ENCODE measurements at regions not wholly inside any gene's neighbourhood (a gene's known extent, or its start where the extent isn't known, plus 50 kb on each side); places are given as distances from the start of the nearest gene placed in this dataset.

DNA sequence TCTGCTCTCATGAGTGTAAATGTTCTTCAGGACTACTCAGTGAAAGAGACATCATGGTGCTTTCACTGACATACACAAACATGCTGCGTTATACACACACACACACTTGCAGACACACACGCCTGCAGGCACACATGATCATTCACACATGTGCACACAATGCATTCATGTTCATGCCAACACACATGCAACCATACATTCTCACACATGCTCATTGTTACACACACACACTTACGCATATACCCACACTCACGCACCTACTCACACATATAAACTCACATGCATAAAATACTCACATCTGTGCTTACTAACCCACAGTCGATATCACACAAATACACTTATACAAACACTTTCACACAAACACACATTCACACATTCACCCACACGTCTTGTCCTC lies 241.6 kb downstream of the LMX1A start:
- TF ChIP-seq, protein P1, sequence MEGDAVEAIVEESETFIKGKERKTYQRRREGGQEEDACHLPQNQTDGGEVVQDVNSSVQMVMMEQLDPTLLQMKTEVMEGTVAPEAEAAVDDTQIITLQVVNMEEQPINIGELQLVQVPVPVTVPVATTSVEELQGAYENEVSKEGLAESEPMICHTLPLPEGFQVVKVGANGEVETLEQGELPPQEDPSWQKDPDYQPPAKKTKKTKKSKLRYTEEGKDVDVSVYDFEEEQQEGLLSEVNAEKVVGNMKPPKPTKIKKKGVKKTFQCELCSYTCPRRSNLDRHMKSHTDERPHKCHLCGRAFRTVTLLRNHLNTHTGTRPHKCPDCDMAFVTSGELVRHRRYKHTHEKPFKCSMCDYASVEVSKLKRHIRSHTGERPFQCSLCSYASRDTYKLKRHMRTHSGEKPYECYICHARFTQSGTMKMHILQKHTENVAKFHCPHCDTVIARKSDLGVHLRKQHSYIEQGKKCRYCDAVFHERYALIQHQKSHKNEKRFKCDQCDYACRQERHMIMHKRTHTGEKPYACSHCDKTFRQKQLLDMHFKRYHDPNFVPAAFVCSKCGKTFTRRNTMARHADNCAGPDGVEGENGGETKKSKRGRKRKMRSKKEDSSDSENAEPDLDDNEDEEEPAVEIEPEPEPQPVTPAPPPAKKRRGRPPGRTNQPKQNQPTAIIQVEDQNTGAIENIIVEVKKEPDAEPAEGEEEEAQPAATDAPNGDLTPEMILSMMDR (IDR thresholded peaks at IDR 0.05): no peak
- TF ChIP-seq EZH2phosphoT487 (IDR thresholded peaks at IDR 0.05) (no peak), EZH2 (IDR thresholded peaks at IDR 0.05) (no peak)
